WTC11 (cell line): ENCODE measurements at regions not wholly inside any gene's neighbourhood (a gene's known extent, or its start where the extent isn't known, plus 50 kb on each side); places are given as distances from the start of the nearest gene placed in this dataset.
A peak's percentile ranks its signal among the peaks of the same experiment; 100 is the strongest.
"Not testable (repeated sequence)": the region's sequence is repeated elsewhere in the genome, so short reads cannot be mapped to it uniquely, and the experiment has no call there.

Experiments used
- ATAC-seq: fragments of 200-7000 bp; cut with Tn5 transposase; 2 replicates; pipeline ENCODE4 v1.10.0; 2021; ENCODE audit warnings: mild to moderate bottlenecking, moderate library complexity
- CTCF ChIA-PET: fragments of 300-600 bp; sonication (Branson Sonifier 250); formaldehyde crosslinking; loops from one replicate; lab custom pipeline; 2021; ENCODE audit warnings: antibody characterized with exemption; lab: Charles Lee
- POLR2A ChIA-PET: fragments of 350-600 bp; sonication (Branson Sonifier 250); formaldehyde crosslinking; loops from one replicate; lab custom pipeline; 2021; ENCODE audit warnings: antibody characterized with exemption; lab: Charles Lee
- DNase-seq: peaks from one replicate; pipeline ENCODE4 v3.0.0; 2021; ENCODE audit warnings: low spot score
- H3K27ac Mint-ChIP-seq: 2 replicates; pipeline ENCODE4 v1.8.0; 2021; ENCODE audit warnings: mixed read lengths
- H3K27me3 Mint-ChIP-seq: 2 replicates; pipeline ENCODE4 v1.8.0; 2021; ENCODE audit warnings: low read depth, mild to moderate bottlenecking, moderate library complexity, mixed read lengths
- H3K36me3 Mint-ChIP-seq: 2 replicates; pipeline ENCODE4 v1.8.0; 2021; ENCODE audit warnings: mixed read lengths
- H3K4me1 Mint-ChIP-seq: 2 replicates; pipeline ENCODE4 v1.8.0; 2022; ENCODE audit warnings: mixed read lengths
- H3K4me3 Mint-ChIP-seq: 2 replicates; pipeline ENCODE4 v1.8.0; 2021; ENCODE audit warnings: mild to moderate bottlenecking, moderate library complexity, mixed read lengths
- H3K9me3 Mint-ChIP-seq: 2 replicates; pipeline ENCODE4 v1.8.0; 2021; ENCODE audit warnings: mixed read lengths

GRCh38 chr10:87416892-87417291 lies 59.3 kb downstream of the NUTM2D start:
- POLR2A ChIA-PET, H3K27ac Mint-ChIP-seq, H3K4me3 Mint-ChIP-seq, DNase-seq, H3K36me3 Mint-ChIP-seq, CTCF ChIA-PET, H3K27me3 Mint-ChIP-seq, H3K4me1 Mint-ChIP-seq, H3K9me3 Mint-ChIP-seq, ATAC-seq: not testable (repeated sequence)

- not testable (repeated sequence) for H3K27ac Mint-ChIP-seq
Measured at GRCh38 chr10:87422641-87423040, 65.1 kb downstream of the NUTM2D start.

GRCh38 chr10:87424697-87425373 lies 67.3 kb downstream of the NUTM2D start:
- H3K9me3 Mint-ChIP-seq, H3K27me3 Mint-ChIP-seq, H3K27ac Mint-ChIP-seq, ATAC-seq, POLR2A ChIA-PET, CTCF ChIA-PET, DNase-seq, H3K36me3 Mint-ChIP-seq, H3K4me1 Mint-ChIP-seq, H3K4me3 Mint-ChIP-seq: not testable (repeated sequence)

More at GRCh38 chr10:87422641-87423040, 65.1 kb downstream of the NUTM2D start:
- H3K4me1 Mint-ChIP-seq, DNase-seq, CTCF ChIA-PET, H3K9me3 Mint-ChIP-seq, H3K36me3 Mint-ChIP-seq, ATAC-seq, H3K27me3 Mint-ChIP-seq, H3K4me3 Mint-ChIP-seq, POLR2A ChIA-PET: not testable (repeated sequence)

GRCh38 chr10:87433836-87434235 lies 70.9 kb upstream of the MINPP1 start:
- POLR2A ChIA-PET, CTCF ChIA-PET, H3K27ac Mint-ChIP-seq, ATAC-seq, H3K36me3 Mint-ChIP-seq, H3K9me3 Mint-ChIP-seq, H3K4me3 Mint-ChIP-seq, DNase-seq, H3K4me1 Mint-ChIP-seq, H3K27me3 Mint-ChIP-seq: not testable (repeated sequence)

GRCh38 chr10:87435295-87435826 lies 69.3 kb upstream of the MINPP1 start:
- H3K36me3 Mint-ChIP-seq, POLR2A ChIA-PET, H3K27ac Mint-ChIP-seq, DNase-seq, ATAC-seq, H3K4me3 Mint-ChIP-seq, CTCF ChIA-PET, H3K27me3 Mint-ChIP-seq, H3K4me1 Mint-ChIP-seq, H3K9me3 Mint-ChIP-seq: not testable (repeated sequence)

- POLR2A ChIA-PET, H3K4me3 Mint-ChIP-seq, H3K36me3 Mint-ChIP-seq, DNase-seq, H3K9me3 Mint-ChIP-seq, H3K4me1 Mint-ChIP-seq, H3K27me3 Mint-ChIP-seq, CTCF ChIA-PET, H3K27ac Mint-ChIP-seq: not testable (repeated sequence)
- ATAC-seq: peak; percentile 97
Measured at GRCh38 chr10:87436104-87436503, 68.6 kb upstream of the MINPP1 start.

GRCh38 chr10:87437450-87437849 lies 67.2 kb upstream of the MINPP1 start:
- CTCF ChIA-PET, H3K9me3 Mint-ChIP-seq, H3K36me3 Mint-ChIP-seq, H3K27me3 Mint-ChIP-seq, ATAC-seq, H3K4me1 Mint-ChIP-seq, POLR2A ChIA-PET, H3K4me3 Mint-ChIP-seq, H3K27ac Mint-ChIP-seq, DNase-seq: not testable (repeated sequence)
